ENCODE measurements at regions not wholly inside any gene's neighbourhood (a gene's known extent, or its start where the extent isn't known, plus 50 kb on each side); places are given as distances from the start of the nearest gene placed in this dataset.
"Not testable (repeated sequence)": the region's sequence is repeated elsewhere in the genome, so short reads cannot be mapped to it uniquely, and the experiment has no call there.

- Mint-ChIP-seq H3K27ac (ENCODE audit: unreplicated experiment) (no peak overlapping the region), H3K4me3 (no peak overlapping the region)
Observed at GRCh38 chr7:68893411-68893810, 704.9 kb upstream of the AUTS2 start.

GRCh38 chr7:68899156-68899555 is 699.1 kb upstream of the AUTS2 start:
- H3K4me3 Mint-ChIP-seq; DNase-seq (ENCODE audit: low read depth, low spot score): not testable (repeated sequence)

More at GRCh38 chr7:68893411-68893810, 704.9 kb upstream of the AUTS2 start:
- H3K9me3 Mint-ChIP-seq, result peaks cover 8% of the 10 kb centered on the region
- no peak for TF ChIP-seq CTCF (conservative IDR thresholded peaks at IDR 0.05)
- peaks cover 3% of the 10 kb centered on the region for H3K27me3 Mint-ChIP-seq (ENCODE audit: low read depth)
- peaks cover 6% of the 10 kb centered on the region for H3K4me1 Mint-ChIP-seq
- no peaks in the 10 kb centered on the region for H3K36me3 Mint-ChIP-seq (ENCODE audit: low read depth)
- DNase-seq (ENCODE audit: low read depth, low spot score), result no peak

GRCh38 chr7:68900096-68900495 is 698.2 kb upstream of the AUTS2 start:
- Mint-ChIP-seq H3K36me3 (ENCODE audit: low read depth) (peaks cover 5% of the 10 kb centered on the region), H3K27me3 (ENCODE audit: low read depth) (no peaks in the 10 kb centered on the region), H3K9me3 (peaks cover 11% of the 10 kb centered on the region), H3K4me1 (no peaks in the 10 kb centered on the region), H3K27ac (ENCODE audit: unreplicated experiment) (no peak overlapping the region), H3K4me3 (no peak overlapping the region)
- TF ChIP-seq CTCF (conservative IDR thresholded peaks at IDR 0.05), result no peak
- no peak for DNase-seq (ENCODE audit: low read depth, low spot score)

More at GRCh38 chr7:68899156-68899555, 699.1 kb upstream of the AUTS2 start:
- H3K27me3 Mint-ChIP-seq (ENCODE audit: low read depth); H3K27ac Mint-ChIP-seq (ENCODE audit: unreplicated experiment); H3K4me1 Mint-ChIP-seq; H3K36me3 Mint-ChIP-seq (ENCODE audit: low read depth): not testable (repeated sequence)
- H3K9me3 Mint-ChIP-seq, result peaks cover 14% of the 10 kb centered on the region

- Mint-ChIP-seq H3K9me3 (peaks cover 6% of the 10 kb centered on the region), H3K27ac (ENCODE audit: unreplicated experiment) (no peak overlapping the region), H3K36me3 (ENCODE audit: low read depth) (peaks cover 5% of the 10 kb centered on the region), H3K4me1 (no peaks in the 10 kb centered on the region), H3K4me3 (no peak overlapping the region), H3K27me3 (ENCODE audit: low read depth) (no peaks in the 10 kb centered on the region)
- no peak for DNase-seq (ENCODE audit: low read depth, low spot score)
- no peak for TF ChIP-seq CTCF (conservative IDR thresholded peaks at IDR 0.05)
Observed at GRCh38 chr7:68904630-68905029, 693.6 kb upstream of the AUTS2 start.

- Mint-ChIP-seq H3K36me3 (ENCODE audit: low read depth) (no peaks in the 10 kb centered on the region), H3K27ac (ENCODE audit: unreplicated experiment) (no peak overlapping the region), H3K27me3 (ENCODE audit: low read depth) (peaks cover 2% of the 10 kb centered on the region), H3K4me1 (no peaks in the 10 kb centered on the region), H3K4me3 (no peak overlapping the region), H3K9me3 (peaks cover 3% of the 10 kb centered on the region)
- no peak for TF ChIP-seq CTCF (conservative IDR thresholded peaks at IDR 0.05)
- DNase-seq (ENCODE audit: low read depth, low spot score), result no peak
Observed at GRCh38 chr7:68911754-68912153, 686.5 kb upstream of the AUTS2 start.

- H3K36me3 Mint-ChIP-seq (ENCODE audit: low read depth), result peaks cover 3% of the 10 kb centered on the region
- H3K4me1 Mint-ChIP-seq, result no peaks in the 10 kb centered on the region
- DNase-seq (ENCODE audit: low read depth, low spot score), result no peak
- peaks cover 12% of the 10 kb centered on the region for H3K9me3 Mint-ChIP-seq
- TF ChIP-seq CTCF (conservative IDR thresholded peaks at IDR 0.05), result no peak
- H3K27me3 Mint-ChIP-seq (ENCODE audit: low read depth), result peaks cover 2% of the 10 kb centered on the region
- no peak overlapping the region for H3K4me3 Mint-ChIP-seq
- no peak overlapping the region for H3K27ac Mint-ChIP-seq (ENCODE audit: unreplicated experiment)
Observed at GRCh38 chr7:68914006-68914405, 684.3 kb upstream of the AUTS2 start.
